ENCODE measurements at regions not wholly inside any gene's neighbourhood (a gene's known extent, or its start where the extent isn't known, plus 50 kb on each side); places are given as distances from the start of the nearest gene placed in this dataset.
"Not testable (repeated sequence)": the region's sequence is repeated elsewhere in the genome, so short reads cannot be mapped to it uniquely, and the experiment has no call there.

DNA sequence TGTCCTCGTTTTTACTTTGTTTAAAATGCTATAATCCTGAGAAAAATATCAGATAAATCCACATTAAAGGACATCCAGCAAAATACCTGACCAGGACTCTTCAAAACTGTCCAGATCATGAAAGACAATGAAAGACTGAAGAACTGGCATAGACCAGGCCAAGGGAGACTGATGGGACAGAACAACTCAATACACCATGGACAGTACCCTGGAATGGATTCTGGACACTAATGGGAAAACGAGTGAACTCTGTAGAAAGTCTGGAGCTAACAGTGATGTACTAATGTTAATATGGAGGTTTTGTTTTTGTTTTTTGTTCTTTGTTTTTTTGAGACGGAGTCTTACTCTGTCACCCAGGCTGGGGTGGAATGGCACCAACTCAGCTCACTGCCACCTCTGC, 461.4 kb downstream of the CD83 start:
- no peak for DNase-seq

DNA sequence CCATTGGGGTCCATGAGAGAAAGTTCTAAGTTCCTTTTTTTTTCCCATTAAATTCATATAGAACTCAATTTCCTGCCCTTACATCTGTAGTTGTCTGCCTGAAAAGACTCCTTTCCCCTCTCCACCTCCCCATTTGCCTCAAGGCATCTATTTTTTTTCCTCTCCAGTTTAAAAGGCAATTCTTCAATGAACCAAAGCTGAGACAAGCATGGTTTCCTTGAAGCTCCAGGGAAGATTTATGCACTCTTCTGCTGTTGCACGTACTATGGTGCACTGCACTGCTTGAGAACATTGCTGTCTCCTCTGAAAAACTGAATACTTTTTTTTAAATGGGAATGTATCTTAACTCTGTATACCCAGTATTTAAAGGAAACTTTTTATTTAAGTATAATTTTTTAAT, 465.2 kb downstream of the CD83 start:
- no peak for DNase-seq

DNA sequence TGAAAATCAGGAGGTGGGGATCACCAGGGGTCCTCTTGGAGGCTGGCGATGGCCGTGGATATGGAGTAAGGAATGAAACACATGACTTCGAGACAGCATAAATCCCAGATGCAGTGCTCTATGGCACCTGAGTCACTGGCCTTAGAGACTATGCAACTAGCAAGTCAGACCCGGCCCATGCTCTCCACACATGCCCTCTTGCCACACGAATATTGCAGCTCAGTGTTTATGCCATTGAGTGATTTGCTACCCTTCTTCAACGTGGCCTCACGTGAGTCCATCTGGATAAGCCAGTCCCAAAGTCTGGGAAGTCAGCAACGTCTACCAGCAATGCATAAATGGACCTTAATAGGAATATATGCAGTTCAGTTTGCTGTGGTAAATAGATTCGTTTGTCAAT, 466.3 kb downstream of the CD83 start:
- DNase-seq, result no peak

DNA sequence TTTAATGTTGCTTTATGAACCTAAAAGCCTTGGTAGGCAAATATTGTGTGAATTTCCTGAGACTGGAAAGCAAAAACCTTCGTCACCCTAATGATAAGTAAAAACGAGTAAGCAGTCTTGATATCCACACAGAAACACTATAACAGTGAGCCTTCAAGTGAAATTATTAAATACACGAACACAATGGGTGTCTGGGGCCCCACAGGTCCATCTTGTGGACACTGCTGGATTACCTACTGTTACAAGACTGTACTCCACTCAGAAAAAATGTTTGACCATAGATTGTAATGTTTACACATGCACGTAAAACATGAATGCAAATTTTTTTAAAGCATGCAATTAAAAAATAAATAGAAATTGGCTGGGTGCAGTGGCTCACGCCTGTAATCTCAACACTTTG, 466.9 kb downstream of the CD83 start:
- DNase-seq, result no peak

DNA sequence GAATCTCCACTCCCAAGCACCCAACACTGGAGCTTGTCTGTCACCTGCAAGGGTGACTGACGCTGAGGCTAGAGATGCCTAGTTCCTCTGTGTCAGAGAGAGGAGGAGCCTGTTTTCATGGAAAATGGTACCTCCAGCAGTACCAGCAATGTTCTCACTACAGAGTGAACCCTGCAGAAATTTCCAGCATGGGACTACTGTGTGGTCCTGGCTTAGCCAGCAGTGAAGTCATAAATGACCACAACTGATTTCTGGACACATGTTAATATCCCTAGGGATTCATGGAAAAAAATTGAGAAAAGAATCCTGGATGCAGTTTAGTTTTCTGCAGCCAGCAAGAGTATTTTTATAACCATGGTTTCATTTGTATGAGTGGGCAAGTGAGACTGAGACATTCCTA, 468.1 kb downstream of the CD83 start:
- no peak for DNase-seq

DNA sequence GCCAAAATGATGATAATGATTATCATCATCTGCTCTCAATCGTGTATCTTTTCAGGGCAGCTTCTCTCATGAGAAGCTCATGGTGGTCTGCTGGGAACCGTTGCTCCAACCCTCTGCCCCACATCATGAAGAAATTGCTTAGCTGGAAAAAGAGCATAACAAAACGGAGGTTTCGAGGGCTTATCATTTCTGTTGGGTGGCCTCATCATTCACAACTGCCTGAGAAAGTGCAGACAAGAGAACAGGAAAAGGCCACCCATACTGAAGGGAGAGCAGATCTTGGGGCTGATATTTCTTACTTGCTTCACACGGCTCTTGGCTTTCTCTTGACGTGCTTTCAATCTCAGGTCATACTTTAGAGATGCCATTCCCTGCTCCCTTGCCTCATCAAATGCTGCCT, 471.6 kb downstream of the CD83 start:
- no peak for DNase-seq

DNA sequence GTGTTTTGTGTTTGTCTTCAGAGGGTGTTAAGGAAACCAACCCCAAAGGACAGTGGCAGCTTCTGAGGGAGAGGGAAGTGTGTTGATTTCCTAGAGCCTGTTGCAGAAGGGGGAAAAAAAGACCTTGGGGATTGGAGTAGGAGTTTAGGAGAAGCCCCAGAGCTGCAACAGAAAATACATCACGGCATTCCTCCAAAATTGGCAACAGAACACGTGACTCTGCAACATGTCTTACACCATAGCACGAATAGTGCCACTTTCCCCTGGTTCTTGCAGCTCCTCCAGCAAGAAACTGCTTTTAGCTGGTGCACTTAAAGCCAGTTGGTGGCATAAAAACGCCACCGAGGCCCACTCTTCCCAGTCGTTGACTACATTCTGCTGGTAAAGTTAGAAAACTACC, 473.0 kb downstream of the CD83 start:
- no peak for DNase-seq

DNA sequence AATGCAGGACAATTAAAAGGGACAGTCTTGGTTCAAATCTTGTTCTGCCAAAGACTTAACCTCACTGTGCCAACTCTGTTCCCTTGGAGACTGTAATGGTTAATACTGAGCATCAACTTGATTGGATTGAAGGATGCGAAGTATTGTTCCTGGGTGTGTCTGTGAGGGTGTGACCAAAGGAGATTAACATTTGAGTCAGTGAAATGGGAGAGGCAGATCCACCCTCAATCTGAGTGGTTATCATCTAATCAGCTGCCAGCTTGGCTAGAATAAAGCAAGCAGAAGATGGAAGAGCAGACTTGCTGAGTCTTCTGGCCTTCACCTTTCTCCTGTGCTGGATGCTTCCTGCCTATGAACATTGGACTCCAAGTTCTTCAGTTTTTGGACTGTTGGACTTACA, 474.4 kb downstream of the CD83 start:
- no peak for DNase-seq

DNA sequence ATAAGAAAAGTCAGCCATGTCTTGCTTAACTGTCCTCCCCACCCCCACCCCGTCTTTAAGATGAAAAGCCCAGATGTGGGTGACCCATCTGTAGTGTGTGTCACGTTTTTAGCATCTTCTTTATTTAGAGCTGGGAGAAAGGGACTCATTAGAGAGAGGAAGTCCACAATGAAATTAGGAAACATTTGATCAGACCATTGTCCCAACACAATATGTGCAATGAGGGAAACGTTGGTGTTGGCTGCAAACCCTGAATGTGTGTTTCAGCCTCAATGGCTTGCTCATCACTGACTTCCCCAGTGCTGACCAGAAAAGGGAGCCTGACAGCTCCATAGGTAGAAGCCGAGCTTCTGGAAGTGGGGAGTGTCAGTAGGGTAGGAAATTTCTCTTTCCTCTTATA, 475.7 kb downstream of the CD83 start:
- DNase-seq, result no peak

DNA sequence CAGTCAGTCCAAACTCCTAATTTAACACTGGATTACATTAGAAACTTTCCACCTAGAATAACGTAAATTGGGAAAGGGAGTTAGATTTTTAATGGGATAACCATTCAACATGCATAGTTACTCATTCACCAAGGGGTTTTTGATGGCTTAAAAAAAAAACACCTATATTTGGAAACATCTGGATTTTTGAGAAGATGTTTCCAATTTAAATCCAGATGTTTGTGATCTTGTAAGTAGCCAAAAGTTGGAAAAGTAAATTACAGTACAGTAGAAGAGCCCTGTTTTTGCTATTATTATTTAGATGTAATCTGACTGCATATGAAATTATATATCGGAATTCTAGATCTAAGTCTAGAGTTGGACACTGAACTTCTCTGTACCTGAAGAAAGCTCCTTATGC, 478.2 kb downstream of the CD83 start:
- no peak for DNase-seq

DNA sequence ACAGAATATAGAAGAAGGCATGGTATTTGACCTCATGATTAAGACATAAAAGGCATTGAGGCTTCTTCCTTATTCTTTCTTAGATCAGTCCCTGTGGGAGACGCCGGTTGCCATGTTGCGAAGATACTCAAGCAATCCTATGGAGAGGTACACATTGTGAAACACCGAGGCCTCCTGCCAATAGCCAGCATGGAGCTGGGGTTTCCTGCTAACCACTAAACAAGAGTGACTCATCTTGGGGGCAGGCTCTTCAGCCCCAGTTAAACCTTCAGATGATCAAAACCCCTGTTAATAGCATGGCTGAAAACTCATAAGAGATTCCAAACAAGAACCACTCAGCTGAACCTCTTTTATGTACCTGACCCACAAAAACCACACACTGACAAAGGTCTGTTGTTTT, 478.8 kb downstream of the CD83 start:
- peak; percentile 7 for DNase-seq

DNA sequence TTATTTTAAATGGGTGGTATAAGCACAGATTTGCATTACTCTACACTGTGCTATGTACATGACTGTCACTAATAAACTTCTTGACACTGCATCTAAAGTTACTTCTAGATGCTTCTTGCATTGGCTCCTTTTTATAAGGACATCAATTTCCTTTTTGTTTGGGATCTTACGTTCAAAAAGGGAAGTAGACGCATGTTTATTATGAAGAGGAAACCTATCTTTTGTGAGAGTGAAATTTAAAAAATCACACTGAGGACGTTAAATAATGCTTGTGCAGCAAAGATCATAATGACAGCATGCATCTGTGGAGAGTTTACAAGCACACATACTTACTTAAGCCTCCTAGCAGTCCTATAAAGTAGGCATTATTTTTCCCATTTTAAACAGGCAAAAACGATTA, 479.5 kb downstream of the CD83 start:
- DNase-seq, result no peak

DNA sequence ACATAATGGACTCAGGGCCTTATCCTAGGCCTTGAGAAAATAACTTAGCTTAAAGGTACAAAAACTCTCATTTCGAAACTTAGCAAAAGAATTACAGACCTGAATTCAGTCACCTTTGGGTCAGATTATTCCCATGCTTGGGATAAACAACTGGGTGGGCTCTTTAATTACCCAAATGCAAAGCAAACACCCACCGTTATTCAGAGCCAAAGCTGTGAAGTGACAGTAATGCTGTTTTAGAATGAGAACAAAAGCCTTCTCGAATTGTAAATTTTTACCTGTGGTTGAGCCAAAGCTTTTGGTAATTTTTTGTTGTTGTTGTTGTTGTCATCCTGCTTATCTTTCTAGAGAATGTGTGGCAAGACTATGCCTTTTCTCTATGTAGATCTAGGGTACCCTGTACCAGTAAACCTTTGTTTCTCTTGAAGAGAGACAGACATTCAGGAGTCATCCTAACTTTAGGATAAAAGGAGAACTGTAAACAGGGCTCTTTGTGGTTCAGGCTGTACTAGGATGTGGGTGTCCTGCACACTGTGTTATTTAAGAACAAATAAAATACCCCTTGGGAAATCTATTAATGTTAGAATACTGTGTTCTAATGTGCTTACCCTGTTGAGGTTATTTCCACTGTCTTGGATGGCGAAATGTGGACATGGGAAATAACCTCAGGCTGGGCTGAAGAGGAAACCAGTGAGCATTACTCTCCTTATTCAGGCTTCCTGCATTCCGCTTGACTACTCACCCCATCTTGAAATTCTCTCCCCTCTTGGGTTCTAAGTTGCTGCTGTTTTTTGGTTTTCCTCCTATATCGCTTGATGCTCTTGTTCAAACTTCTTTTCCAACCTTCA, 480.7 kb downstream of the CD83 start:
- DNase-seq, result no peak

DNA sequence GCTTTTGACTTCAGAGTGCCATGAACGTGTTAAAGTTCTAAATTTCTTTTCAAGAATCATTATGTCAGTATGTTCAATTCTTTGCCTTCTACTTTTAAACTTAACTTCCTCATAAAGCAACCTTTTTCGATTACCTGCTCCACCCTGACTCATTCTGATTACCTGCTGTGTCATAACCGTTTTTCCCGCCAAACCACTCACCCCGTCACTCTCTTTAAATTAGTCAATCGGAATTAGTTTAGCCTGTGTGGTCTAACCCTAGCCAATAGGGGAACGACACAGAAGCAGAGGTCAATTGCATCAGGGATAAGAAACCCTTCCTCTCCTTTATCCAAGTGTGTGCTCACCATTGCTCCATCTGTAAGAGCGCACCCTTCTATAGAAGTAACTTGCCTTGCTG, 482.7 kb downstream of the CD83 start:
- not testable (repeated sequence) for DNase-seq

DNA sequence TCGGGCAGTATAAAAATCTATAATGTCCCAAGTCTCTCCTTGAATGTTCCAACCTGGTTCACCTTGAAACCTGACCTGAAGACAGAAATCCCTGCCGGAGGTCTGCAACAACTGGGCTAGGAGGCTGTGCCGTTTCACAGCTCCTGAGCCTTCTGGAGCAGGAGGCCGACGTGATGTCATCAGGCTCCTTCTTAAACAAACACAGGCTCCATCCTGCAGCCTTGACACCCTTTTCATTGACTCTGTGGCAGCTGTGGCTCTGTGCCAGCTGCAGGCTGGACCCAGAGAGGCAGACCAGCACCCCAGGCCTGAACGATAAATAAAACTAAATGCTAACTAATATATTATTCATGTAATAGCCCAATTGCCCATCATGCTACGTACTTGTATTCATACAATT, 483.9 kb downstream of the CD83 start:
- DNase-seq, result no peak

DNA sequence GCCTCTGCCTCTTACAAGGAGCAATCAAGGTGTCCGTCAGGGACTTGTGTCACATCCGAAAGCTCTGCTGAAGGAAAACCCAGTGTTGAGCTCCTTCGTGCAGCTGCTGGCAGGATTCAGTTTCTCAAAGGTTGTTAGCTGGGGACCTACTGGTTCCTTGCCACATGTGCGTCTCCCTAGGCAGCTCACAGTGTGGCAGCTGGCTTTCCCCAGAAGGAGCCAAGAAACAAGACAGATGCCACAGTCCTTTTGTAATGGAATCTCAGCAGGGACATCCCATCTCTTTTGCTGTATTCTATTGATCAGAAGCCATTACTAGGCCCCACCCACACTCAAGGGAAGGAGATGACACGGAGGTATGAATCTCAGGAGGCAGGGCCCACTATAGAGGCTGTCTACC, 488.8 kb downstream of the CD83 start:
- DNase-seq, result no peak

DNA sequence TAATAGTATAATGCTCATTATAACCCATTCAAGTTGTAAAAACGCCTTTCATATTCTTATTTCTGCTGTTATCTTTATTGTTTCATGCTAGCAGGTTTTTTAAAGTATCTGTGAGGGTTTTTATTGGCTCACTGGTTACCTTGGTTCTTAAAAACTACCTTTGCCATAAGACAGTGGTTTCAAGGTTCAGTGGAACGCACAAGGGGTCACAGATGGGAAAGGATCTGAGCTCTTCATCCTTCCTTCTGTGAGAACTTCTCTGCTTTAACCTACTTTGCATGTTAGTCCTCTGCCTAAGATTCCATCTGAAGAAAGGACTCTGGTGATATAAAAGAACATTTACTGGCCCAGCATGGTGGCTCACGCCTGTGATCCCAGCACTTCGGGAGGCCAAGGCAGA, 492.6 kb downstream of the CD83 start:
- DNase-seq, result no peak

DNA sequence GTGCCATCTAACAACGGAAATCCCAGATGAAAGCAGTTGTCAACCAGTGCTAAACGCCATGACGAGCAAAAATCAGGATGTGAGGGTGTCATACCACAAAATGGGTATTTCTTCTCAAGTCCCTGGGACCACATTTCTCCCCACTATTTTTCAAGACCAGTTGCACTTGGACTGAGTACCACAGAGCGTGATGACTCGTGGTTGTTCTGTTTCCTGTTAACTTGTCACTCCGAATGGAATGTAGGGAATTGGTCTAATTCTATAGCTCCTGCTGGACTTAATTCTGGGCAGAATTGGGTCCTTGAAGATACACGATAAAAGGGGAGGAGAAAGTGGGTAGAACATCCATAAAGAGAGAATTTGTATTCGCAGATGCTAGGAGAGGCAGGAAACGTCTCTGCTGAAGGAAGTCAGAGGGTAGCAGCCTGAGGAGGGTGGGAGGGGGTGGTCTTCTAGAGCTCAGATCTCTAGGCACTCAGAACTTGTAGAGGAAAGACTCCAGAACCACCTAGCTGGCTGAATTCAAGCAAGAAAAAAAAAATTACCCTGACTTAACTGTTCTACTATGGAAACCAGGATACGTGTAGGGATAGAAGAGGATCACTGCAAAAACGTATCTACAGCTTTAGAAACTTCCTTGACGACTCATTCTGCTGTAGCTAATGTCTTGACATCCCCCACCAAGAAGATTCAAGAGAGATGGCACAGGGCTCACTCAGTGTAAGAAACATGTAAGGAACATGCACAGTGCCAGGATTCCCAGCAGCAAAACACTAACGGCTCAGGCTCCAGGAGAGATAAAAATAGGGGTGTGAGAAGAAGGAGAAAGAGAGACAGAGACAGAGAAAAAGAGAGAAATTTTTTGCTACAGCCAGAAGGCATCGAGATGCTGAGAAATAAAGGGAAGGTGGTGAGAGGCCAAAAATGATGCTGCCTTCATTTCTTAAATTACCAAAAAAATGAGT, 494.7 kb downstream of the CD83 start:
- DNase-seq, result no peak

DNA sequence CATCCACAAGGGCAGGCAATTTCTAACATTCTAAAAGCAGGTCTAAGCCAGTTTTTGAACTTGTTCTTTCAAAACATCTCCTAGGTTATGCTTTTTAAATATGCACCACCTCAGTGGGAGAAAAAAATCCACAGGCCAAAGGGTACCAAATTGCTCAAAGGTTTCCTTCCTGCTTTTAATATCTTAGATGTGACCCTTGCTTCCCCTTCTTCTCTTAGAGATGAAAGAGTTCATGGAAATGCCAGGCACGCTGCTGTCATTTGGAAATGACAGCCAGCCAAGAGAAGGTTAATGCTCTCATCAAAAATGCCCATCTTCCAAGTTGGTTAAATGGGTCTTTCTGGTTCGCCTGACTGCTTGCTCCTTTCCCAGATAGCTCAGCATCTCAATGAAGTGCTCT, 497.1 kb downstream of the CD83 start:
- no peak for DNase-seq

DNA sequence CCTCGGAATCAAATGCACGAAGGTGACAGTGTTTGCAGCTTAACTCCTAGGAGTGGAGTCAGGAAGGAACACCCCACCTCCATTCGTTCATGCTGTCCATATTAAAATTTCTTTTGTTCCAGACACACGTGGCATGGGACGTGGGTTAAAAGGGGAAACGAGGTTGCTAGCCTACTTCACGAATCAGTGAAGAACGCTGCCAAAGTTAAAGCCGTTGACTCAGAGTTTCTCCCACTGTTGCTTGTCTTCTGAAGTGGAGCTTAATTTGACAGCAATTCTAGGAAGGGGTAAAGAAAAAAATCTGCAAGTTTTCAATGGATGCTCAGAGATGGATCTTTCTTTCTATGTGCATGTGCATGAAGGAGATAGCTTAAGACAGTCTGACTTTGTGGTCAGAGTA, 499.1 kb downstream of the CD83 start:
- no peak for DNase-seq

DNA sequence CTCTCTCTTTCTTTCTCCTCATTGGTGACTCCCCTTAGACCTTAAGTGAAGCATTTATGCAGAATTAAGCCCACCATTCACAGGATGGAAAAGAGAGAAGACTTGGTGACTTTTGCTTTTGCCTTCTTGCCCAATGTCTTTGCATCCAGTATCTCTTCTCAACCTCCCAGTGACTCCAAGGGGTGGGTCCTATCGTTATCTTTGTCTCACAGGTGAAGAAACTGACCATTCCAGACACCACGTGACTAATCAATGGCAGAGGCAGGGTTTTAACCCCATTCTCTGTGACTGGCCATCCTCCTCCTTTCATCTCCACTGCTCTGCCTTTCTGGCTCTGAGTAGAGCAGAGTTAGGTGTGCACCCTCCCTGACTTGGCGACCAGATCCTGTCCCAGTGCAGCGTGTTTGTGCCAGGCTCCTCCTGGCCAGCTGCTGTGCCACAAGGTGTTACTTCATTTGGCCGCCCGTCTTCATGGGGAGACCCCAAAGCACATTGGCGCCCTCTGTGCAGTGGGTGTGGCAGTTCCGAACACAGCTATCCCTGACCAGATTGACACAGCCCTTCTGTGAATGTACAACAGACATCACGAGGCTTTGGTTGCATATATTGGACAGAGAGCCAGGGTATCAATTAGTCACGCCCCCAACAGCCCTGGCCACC, 501.3 kb downstream of the CD83 start:
- no peak for DNase-seq

DNA sequence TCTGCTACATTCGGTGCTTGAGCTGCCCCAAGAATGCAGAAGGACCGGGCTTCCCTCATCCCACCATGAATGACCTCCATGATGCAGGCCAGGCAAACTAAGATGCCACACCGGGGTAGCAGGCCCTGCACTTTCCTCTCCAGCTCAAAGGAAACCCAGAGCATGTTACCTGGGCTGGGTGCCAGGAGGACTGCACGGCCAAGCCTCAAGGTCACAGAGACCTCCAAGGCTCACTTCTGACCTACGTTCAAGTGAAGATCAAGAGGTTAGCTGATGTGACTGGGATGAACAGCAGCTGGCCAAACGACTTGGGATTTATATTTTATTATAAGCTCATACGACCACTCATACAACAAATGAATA, 501.8 kb downstream of the CD83 start:
- DNase-seq, result no peak

DNA sequence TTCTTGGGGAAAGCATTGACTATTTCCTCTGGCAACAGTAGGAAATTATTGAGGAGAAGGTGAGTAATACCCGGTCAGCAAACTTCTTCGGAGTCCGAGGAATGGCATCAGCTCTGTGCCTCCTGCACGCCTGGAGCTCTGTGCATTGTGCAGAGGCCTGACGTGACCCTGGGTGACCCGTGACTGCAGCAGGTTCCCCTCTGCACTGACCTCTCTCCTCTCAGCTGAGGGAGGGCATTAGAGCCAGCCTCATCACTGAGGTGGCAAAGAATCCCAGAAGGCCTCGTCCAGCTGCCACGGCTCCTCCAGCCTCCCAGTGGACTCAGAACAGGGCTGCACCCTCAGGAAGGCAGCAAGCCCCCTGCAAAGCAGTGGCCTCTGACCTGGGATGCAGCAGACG, 502.9 kb downstream of the CD83 start:
- no peak for DNase-seq

DNA sequence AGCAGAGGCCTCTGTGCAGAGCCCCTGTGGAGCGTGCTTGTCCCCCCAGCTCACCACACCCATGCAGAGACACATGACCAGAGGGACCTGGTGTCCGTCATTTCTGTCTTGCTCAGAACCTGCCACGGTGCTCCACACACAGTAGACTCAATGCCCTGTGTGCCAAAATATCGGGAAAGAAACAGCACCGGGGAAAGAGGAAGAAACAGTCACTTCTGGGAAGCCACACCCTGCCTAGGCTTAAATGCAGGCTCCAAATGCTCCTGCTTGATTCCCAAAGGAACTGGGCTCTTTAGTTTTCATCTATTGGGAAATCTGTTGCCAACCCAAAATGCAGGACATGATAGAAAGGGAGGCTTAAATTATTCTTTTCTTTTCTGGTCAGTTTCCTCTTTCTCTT, 503.9 kb downstream of the CD83 start:
- no peak for DNase-seq
